GM10248 (cell line): ENCODE measurements at regions not wholly inside any gene's neighbourhood (a gene's known extent, or its start where the extent isn't known, plus 50 kb on each side); places are given as distances from the start of the nearest gene placed in this dataset.

Experiments
- CTCF ChIA-PET: fragments of 300-600 bp; sonication (Branson Sonifier 250); formaldehyde crosslinking; extraction: SDS; loops from one replicate; lab custom pipeline; 2021; ENCODE audit warnings: antibody characterized with exemption; lab: Yijun Ruan, JAX
- POLR2A ChIA-PET: fragments of 350-650 bp; sonication (Branson Sonifier 250); formaldehyde crosslinking; extraction: SDS; loops from one replicate; lab custom pipeline; 2020; ENCODE audit warnings: antibody characterized with exemption; lab: Yijun Ruan, JAX
- DNase-seq: peaks from one replicate; pipeline ENCODE4 v3.0.0; 2012; ENCODE audit errors: extremely low spot score
- CTCF ChIP-seq: IDR thresholded peaks from 2 replicates; pipeline ENCODE4 v1.5.1; 2012; ENCODE audit warnings: mild to moderate bottlenecking, low read depth; ENCODE audit errors: extremely low read depth, missing control alignments, control extremely low read depth

- ChIA-PET CTCF (no interaction called here), POLR2A (no interaction called here)
- no peak for TF ChIP-seq CTCF
- no peak for DNase-seq
Observed at GRCh38 chr17:65441053-65441605, 120.3 kb downstream of the AXIN2 start.

DNA sequence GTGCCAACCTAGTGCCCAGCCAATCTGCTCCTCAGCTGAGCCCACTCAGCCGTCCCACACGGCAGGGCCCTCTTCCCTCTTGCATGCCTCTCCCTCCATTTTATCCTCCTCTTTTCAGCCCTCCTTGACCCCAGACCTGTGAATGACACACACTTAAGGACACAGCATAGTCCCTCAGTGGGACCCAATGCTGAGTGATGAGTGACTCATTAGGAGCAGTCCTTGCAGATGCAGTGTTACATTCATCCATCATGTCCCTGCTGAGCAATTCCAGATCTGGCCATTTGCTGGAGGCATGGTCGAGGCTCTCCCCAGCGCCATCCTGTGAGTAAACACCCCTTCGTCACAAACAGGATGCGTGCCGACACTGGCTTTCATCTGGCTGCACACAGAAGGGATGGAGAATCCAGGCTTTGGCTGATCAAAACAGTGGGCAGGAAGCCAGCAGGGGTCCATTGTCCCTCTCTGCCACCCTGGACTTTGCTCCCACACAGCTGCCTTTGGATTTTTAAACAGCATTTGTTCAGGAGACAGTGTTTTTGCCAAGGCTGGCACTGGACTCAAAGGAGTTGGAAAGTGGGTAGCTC lies 122.6 kb downstream of the AXIN2 start:
- DNase-seq: no peak
- CTCF ChIA-PET: no interaction called here
- POLR2A ChIA-PET: no interaction called here
- TF ChIP-seq CTCF: no peak

GRCh38 chr17:65438173-65438572 lies 123.3 kb downstream of the AXIN2 start:
- TF ChIP-seq CTCF: no peak
- DNase-seq: no peak
- CTCF ChIA-PET: no interaction called here
- POLR2A ChIA-PET: no interaction called here

DNA sequence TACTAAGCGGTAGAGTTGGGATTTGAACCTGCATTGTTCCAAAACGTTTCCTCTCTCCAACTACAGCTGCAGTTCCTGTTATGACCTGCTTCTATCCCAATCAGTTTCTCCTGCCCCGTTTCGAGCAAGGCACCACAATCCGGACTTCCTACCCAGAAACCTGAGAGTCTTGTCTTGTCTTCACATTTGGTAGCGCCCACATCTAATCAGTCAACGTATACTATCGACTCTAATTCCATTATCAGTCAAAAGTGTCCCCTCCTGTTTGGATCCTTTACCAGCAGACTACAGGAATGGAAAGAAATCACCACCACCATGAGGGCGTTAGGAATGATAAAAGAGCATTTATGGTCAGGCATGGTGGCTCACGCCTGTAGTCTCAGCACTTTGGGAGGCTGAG lies 124.6 kb downstream of the AXIN2 start:
- POLR2A ChIA-PET: no interaction called here
- CTCF ChIA-PET: no interaction called here
- DNase-seq: no peak
- no peak for TF ChIP-seq CTCF

- ChIA-PET CTCF (interaction anchor here (0.6 to 1.0 kb wide), 2 partner anchors 8 to 23 kb away, joined by 3 read pairs; no protein-coding TSS in a partner anchor), POLR2A (no interaction called here)
- no peak for TF ChIP-seq CTCF
- no peak for DNase-seq
Observed at GRCh38 chr17:65434878-65435277, 126.6 kb downstream of the AXIN2 start.

- ChIA-PET CTCF (interaction anchor here (0.6 to 1.2 kb wide), 3 partner anchors 8 to 22 kb away, joined by 3 to 5 read pairs (median 3); no protein-coding TSS in a partner anchor), POLR2A (no interaction called here)
- DNase-seq: no peak
- no peak for TF ChIP-seq CTCF
Observed at GRCh38 chr17:65434251-65434650, 127.2 kb downstream of the AXIN2 start.
